ENCODE measurements at regions not wholly inside any gene's neighbourhood (a gene's known extent, or its start where the extent isn't known, plus 50 kb on each side); places are given as distances from the start of the nearest gene placed in this dataset.
"Not testable (repeated sequence)": the region's sequence is repeated elsewhere in the genome, so short reads cannot be mapped to it uniquely, and the experiment has no call there.

DNA sequence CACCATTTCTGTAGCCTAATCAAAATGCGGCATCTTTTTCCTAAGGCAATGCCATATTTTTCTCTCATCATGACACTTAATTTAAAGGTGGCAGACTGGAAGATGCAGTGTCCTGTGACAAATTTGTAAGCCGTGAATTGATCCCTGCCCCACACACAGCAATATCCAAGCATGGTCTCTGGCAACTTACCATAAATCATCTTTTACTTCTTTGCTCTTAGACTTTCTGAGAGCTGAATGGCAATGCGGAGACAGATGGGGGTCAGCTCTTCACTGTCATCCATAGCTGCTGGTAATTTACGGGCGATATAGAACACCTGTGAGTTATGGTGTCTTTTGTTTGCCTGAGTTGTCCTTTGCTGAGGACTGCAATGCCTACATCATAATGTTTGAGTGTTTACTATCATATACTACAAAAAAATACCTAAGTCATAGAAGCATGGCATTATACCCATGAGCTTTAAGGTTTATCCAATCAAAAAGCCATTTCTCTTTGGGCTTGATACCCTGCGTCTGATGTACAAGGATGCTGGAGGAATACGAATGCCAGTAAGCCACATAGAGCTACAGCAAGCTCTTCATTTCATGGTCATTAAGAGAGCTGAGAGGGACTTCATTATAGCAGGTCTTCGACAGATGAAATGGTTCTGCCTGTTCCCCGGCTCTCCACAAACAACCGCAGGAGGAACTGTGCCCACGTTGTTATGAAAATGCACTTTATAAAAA is 148.1 kb downstream of the TRIML1 start:
- DNase-seq = no peak

DNA sequence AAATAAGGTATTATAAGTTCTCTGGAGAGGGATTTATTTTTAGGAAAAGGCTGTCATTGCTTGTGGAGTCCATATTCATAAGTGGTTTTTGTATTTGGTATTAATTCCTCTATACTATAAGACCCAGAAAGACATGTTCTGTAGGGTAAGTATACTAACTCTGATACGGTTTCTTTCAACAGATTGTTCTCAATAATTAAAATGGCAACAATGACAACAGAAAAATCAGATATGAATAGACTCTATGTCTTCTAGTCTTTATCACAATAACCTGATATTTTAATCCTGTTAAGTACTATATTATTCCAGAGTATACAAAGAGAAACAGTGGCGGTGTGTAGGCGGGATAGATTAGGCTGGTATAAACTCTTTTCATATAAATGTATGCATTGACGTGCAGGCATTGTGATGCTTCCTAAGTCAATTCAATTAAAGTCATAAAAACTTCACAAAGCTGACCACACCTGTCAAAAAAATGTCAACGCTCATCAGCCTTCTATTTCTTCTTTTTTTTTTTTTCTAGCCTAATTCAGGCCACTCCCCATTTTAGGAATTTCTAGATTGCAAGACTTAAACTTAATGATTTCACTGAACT is 150.4 kb downstream of the TRIML1 start:
- no peak for DNase-seq

DNA sequence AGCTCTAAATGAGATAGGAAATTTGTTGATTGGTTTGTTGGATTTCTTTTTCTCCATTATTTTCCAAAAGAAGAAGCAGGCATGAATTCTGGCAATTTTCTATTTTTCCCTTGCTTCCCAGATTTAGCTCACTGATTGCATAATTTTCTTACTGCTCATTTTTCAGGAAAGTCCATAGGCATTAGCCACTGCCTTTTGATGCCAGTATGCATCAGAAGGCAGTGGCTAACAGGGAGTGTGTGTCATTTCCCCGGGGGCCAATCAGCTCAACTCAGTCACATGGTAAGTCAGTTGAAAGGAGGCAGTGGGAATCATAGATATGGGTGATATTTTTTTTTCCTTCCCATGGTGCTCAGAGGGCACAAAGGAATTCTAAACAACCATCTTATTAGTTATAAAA is 156.7 kb downstream of the TRIML1 start:
- no peak for DNase-seq

DNA sequence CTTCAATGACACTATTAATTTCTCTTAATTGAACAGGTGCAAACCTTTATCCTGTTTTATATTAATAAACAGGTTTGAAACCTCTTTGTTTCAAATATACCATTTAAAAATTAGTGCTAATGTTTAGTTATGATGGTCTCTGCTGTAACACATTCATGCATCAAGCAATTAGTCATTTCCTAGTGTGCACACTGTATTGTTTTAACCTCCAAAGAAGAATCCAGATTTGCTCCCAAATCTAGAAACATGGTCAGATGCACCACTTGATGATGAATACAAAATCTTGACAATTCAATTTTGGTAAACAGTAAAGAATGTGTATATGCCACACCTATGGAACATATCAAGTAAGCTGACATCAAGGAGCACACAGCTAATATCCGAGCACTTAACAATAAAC is 157.1 kb downstream of the TRIML1 start:
- no peak for DNase-seq

DNA sequence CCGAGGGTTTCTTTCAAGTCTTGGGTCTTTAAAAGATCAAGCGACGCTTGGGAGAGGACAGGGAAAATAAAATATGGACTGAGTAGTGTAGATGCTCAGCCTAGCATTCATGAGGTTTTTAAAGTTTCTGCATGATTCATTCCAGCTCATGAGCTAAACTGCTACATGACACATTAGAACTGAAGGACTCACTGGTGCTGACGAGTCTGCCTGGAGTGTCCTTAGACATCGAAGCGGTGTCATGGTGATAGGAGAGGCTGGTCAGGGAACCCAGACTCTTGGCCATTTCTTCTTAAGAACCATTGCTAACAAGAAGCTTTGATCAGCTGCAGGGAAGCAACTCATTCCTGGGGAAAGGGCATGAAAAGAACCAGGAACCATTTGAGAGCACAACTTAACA is 158.6 kb downstream of the TRIML1 start:
- DNase-seq = no peak

DNA sequence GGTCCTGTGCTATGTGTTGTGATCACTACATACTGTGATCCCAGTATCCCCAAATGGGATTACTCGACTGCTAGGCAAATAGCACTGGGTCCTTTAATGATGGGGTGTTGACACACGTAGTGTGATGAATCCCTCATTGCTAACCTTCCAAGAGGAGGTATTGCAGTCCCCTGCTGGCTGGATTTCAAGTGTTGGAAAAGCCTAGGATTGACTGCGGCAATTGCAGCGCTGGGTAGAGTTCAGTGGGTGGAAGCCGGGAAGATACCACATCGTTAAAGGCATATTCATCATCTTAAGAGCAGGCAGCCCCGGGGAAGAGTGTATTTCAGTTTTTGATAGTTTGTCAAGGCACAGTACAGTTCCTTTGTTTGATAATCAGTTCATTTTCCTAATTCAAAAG is 159.9 kb downstream of the TRIML1 start:
- no peak for DNase-seq

DNA sequence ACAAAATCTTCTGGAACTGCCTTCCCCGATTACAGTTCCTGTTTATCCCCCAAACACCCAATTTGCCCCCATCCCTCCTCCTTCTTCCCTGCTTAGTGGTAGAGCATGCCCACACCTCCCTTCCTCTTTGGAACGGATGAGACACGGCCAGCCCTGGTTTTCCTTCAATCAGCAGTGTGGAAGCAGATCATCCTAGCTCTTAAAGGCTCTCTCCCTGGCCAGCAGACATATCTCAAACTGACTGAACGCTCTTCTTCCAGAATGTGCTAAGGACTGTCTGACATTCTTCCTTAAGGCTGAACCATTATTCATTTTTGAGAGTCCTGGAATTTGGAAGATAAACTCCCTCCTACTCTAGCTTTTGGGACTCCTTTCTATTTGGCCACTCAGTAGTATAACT is 161.1 kb downstream of the TRIML1 start:
- DNase-seq = no peak

DNA sequence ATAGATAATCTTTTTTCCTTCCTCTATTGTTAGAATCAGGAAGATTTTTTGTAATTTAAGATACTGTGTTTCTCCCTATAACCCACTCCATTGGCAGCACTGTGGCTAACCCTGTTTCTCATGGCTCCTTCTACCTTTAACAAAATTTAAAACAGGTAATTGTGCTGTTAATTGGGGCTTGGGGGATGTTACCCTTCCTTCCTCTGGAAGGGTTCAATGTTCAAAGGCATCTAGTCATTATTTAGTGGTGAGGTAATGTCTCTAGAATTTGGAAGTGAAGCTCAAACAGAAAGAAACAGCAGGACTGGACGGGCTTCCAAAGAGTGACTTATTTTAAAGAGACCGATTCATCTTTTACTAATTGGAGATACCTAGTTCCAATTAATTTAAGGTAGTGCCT is 166.4 kb downstream of the TRIML1 start:
- no peak for DNase-seq

DNA sequence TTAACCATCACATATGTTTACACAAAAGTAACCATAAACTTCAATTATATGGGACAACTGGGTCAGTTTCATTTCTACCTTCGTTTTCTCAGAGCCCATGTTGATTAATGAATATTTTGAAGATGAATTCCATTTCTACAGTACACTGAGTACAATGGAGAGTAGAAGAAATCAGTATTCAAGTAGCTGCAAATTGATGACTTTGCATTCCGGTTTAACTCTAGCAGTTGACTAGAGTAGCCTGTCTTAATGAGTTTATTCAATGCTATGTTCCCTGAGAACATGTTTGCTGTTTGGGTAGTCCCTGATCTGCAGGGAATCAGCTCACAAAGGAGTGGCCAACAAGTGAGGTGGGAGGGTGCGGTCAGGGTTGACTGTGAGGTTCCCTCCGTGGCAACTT is 168.3 kb downstream of the TRIML1 start:
- DNase-seq = no peak

DNA sequence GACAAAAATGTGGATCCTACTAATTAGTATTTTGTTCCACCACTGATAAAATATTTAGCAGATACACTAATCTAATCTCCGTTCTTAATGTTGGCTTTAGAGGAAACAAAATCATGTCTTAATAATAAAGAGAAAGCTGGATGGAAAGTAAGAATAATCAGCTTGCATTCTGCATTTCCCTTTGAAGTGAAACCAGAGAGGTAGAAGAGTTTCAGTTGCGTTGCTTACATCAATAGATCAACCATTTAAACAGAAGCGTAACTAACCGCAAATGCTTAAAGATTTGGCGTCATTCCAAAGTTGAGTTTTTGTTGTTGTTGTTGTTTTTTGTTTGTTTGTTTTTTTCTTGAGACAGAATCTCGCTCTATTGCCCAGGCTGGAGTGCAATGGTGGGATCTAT is 168.9 kb downstream of the TRIML1 start:
- no peak for DNase-seq

DNA sequence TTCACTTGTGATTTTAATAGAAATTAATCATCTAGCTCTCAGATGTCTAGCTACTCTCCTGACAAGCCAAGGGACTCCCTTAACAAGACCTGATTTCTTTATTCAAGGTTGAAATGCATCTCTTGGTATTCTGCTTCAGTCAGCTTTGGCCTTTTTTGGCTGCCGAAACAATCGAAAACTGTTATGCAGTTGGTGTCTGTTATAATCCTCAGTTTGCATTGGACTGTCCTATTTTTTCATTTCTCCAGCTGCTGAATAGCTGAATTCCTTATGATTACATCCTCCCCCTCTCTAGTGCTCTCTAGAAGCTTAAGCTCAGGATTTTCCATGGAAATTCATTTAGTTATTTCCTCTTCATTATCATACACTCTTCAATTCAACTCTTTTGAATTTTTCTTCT is 177.2 kb downstream of the TRIML1 start:
- DNase-seq = no peak

DNA sequence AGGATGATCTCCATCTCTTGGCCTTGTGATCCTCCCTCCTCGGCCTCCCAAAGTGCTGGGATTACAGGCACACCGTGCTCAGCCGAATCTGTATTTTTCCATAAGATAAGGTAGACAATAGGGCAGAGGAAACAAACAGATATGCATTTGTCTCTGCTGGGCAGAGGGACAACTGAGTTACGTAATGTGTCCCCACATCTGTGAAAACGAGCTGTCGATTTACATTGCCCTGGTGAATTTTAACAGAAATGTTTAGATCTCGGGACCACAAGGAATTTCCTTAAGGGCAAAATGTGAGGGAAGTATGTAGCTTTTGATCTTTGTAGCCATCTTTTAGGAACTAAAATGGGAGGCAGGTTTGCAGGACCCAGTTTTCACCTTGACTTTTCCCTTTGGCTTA is 189.7 kb downstream of the TRIML1 start:
- no peak for DNase-seq

DNA sequence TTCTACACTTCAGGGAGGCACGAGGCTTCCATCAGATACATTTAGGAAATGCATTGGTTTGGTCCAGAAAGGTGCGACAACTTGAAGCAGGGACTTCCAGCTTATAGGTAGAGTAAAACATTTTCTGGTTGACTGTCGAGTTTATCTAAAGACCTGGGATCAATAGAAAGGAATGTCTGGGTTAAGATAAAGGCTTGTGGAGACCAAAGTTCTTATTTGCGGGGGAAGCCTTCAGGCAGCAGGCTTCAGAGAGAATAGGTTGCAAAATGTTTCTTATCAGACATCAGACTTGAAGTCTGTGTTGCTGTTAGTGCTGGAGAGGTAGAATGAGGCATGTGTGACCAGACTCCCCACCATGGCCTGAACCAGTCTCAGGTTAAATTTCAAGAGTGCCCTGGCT is 190.3 kb downstream of the TRIML1 start:
- no peak for DNase-seq

DNA sequence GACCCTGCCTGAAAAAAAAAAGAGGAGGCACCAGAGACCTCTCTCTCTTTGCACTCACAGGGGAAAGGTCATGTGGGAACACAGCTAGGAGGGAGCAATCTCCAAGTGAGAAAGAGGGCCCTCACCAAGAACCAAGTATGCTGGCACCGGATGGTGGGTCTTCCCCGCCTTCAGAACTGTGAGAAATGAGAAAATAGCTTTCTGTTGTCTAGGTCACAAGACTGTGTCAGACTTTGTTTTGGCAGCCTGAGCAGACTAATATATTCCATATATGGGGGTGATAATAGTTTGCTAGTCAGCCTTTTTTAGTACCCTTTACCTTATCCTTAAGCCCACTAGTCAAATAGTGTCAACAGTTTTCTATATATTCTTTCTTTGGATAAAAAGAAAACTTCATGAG is 193.0 kb downstream of the TRIML1 start:
- DNase-seq = no peak

DNA sequence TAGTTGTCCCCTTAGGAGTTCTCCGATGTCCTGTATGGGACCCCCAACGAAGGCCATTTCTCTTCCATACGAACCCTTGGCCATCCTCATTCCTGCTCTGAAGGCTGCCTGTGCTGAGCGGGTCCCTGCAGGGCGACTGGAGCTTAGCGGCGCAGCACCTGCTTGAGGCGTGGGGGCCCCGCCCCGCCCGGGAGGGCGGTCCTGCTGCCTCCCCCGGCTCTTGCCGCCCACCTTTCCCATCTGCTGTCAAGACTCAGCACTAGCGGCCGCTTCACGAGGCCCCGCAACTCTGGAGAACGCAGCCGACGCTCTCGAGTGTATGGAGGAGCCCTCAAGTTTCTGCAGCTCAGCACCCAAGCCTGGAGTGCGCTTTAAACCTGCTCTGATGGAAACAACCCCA is 197.7 kb downstream of the TRIML1 start:
- DNase-seq = no peak

DNA sequence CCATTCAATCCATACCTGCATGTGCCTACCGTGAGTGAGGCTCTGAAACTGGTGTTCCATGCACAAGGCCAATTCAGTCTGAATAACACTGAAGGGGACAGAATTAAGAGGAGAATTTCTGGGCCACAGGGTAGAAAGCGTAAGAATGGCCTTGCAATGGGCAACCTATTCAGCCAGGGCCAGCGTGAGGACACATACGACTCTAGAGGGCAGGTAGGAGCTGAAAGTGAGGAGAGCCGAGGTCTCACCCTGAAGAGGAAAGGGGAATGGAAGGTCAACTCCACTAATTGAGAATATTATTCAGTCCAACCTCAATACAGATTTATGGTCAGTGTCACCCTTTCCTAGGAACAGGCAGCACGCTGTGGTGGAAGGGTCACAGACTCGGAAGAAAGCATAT is 202.2 kb downstream of the TRIML1 start:
- no peak for DNase-seq

DNA sequence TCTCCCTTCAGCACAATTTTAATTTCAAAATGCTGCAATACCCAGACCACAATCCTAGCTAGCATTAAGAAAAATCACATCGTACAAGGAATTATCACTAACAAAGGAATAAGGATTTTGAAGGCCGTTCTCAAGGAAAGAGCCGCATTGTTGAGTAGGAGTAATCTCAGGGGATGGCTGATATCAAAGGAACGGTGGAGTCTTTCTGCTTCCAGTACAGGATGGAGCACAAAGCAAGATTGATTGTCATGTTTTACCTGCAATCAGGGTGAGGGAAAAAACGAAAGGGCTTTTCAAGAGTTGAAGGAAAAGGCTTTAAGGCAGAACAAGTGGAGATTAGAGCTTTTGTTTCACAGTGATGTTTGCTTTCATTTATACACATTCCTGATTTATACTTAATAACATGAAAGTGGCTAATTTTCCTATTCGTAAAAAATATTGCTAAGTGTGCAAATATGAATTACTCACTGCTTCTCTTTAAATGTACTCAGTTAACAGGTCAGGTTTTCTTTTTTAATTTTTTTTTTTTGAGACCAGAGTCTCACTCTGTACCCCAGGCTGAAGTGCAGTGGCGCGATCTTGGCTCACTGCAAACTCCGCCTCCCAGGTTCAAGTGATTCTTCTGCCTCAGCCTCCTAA is 207.0 kb downstream of the TRIML1 start:
- DNase-seq = no peak

DNA sequence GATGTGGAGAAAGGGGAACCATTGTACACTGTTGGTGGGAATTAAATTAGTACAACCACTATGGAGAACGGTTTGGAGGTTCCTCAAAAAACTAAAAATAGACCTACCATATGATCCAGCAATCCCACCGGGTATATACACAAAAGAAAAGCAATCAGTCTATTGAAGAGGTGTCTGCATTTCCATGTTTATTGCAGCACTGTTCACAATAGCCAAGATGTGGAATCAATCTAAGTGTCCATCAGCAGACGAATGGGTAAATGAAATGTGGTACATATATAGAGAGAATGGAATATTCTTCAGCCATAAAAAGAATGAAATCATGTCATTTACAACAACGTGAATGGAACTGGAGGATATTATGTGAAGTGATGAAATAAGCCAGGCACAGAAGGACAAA is 208.1 kb downstream of the TRIML1 start:
- no peak for DNase-seq

DNA sequence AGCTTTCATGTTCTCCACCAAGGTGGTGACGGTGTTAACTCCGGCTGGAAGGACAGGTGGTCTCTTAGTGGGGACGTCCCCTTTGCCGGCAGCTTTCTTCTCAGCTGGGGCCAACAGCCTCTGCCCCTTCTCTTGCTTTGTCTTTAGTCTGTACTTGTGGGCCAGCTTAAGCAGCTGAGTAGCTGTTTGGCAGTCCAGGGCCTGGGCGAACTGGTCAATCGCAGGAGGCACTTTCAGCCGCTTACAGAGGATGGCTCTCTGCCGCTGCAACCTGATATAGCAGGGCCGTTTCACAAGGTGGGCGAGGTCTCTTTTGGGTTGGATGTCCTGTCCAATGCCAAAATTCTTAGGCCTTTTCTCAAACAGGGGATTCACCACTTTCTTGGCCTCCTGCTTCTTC is 210.3 kb downstream of the TRIML1 start:
- DNase-seq = not testable (repeated sequence)

DNA sequence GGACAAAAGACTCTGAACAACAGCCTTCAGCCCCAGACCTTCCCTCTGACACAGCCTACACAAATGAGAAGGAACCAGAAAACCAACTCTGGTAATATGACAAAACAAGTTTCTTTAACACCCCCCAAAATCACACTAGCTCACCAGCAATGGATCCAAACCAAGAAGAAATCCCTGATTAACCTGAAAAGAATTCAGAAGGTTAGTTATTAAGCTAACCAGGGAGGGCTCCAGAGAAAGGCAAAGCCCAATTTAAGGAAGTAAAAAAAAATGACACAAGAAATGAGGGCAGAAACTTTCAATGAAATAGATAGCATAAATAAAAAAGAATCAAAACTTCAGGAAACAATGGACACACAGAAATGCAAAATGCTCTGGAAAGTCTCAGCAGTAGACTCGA is 224.0 kb downstream of the TRIML1 start:
- no peak for DNase-seq

DNA sequence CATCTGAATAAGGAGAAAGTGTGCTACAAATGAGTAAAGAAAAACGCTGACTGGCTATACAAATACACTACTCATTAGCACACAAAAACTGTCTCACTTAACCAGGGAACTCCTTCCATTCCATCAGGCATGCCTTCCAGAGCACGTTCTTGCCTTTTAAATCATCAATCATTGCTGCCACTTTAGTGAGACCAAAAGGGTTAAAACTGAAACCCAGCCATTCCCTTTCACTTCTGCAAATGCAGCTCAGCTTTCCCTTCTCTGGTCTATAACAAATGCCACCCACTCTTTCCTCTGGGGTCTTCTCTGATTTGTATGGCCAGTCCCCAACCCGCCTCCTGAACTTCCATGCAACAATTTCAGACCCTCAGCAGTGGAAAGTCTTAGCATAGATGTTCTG is 231.5 kb downstream of the TRIML1 start:
- no peak for DNase-seq

DNA sequence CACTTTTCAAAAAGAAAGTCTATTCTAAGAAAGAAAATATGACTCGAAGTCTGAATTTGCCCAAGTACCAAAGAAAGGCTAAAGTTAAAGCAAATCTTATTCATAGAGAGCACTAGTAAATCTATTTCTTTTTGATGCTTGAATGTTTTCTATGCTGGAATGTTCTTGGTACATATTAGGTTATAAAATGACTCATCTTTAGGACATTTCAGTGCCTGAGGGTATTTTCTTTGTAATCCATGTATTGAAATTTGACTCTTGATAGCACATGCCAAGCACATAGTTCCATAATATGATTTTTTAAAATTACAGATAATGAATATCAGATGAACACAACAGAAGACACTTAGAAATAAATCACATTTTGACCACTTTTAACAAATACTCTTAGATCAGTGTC is 232.8 kb downstream of the TRIML1 start:
- no peak for DNase-seq

DNA sequence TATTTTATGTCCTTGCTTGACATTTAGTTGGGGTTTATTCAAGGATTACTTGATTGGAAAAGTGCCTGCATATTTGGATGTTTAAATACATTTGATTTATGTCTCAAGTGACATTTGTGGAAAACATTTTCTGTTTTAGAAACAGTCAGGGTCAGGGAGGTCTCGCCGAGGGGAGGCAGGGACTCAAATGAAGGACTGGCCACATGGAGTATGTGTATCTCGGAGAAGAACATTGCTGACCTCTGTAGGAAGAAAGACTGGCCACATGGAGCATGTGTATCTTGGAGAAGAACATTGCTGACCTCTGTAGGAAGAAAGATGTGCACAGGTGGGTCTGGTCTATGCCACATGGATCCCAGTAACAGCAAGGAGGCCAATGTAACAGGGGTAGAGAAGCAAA is 233.6 kb downstream of the TRIML1 start:
- no peak for DNase-seq

DNA sequence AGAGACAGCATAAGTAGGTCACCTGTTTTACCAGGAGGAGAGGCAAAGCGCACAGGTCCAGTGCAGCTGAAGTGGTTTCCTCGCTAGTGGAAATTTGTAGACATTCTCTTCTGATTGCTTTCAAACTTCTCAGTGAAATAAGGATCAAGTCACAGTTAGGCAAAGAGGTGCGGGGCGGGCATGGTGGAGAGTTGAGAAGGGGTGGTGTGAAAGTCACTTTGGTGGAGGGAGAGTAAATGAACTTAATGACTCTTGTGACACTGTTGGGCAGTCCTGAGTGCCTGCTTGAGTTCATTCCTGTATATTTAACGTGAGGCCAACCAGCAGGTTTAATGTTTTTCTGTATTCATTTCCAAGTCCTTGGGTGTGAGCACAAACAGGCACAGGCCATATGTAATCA is 235.6 kb downstream of the TRIML1 start:
- no peak for DNase-seq

DNA sequence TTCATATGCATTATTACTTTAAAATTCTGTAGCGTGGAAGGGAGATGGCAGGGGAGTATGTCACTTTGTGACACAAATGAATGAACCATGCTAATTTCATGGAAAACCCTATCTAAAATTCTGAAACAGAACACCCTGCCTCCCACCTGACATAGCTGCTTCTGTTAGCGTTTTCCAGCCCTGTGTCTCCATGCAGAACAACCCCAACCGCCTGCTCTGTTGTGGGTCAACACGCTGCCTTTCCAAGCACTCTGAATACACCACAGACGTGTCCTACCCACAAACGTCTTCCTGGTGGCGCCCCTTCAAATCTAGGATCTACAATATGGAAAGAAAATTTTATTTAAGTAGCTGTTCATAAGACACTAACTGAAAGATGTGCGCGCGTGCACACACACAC is 238.6 kb downstream of the TRIML1 start:
- DNase-seq = no peak

Measured in activated naive CD4-positive, alpha-beta T cell (primary cell).